HepG2 (cell line): ENCODE measurements at regions not wholly inside any gene's neighbourhood (a gene's known extent, or its start where the extent isn't known, plus 50 kb on each side); places are given as distances from the start of the nearest gene placed in this dataset.

ENCODE experiments used
- ATAC-seq: fragments of 200-7000 bp; cut with Tn5 transposase; 3 replicates; pipeline ENCODE4 v1.9.1; 2020; ENCODE audit warnings: mild to moderate bottlenecking, moderate library complexity
- BruUV-seq: library from RNA; stranded (reverse); fragments of 400-500 nt; replicated peaks from 2 replicates; lab custom pipeline; 2021; lab: Mats Ljungman, UMichigan
- CTCF ChIA-PET: fragments of 300-600 bp; formaldehyde crosslinking; extraction: SDS; loops from one replicate; lab custom pipeline; 2021; ENCODE audit warnings: low total read pairs, inconsistent platforms, low intra/inter-chr PET ratio; lab: Yijun Ruan, JAX
- POLR2A ChIA-PET: fragments of 350-600 bp; sonication (Branson Sonifier 250); formaldehyde crosslinking; loops from one replicate; lab custom pipeline; 2020; ENCODE audit warnings: antibody characterized with exemption, inconsistent platforms; lab: Yijun Ruan, JAX
- DNase-seq: peaks from one replicate; pipeline ENCODE4 v3.0.0-alpha.2; 2015; ENCODE audit warnings: low spot score
- FAIRE-seq: peaks from 3 replicates; lab custom pipeline; 2011; peaks lifted over from hg19 to GRCh38; lab: Jason Lieb, UNC
- H2AFZ ChIP-seq: one replicate; pipeline ENCODE4 v1.6.1; 2011; ENCODE audit warnings: low read length, inconsistent platforms
- H3K27ac ChIP-seq: fragments of 300-600 bp; 3 replicates; pipeline ENCODE4 v1.8.0; 2011; ENCODE audit warnings: mixed run types, mild to moderate bottlenecking, mixed read lengths, low read length, inconsistent platforms; ENCODE audit not compliant: insufficient read depth; ENCODE audit errors: extremely low read length
- H3K27me3 ChIP-seq, 2 experiments: fragments of 200-600 bp in 1 of 2; 2 replicates in 1 of 2; 3 replicates in 1 of 2; pipeline versions ENCODE4 v1.6.0 to v1.8.0; 2011; ENCODE audit warnings: low read length in 2 of 2, mild to moderate bottlenecking in 2 of 2, moderate library complexity in 2 of 2, inconsistent platforms in 1 of 2; ENCODE audit not compliant: insufficient read depth in 2 of 2, control insufficient read depth in 1 of 2
- H3K36me3 ChIP-seq, 2 experiments: fragments of 200-600 bp in 1 of 2; replicated peaks in 1 of 2; 2 replicates in 1 of 2; 3 replicates in 1 of 2; pipeline versions ENCODE4 v1.5.1 to v1.8.0; 2011; ENCODE audit warnings: low read length in 2 of 2, inconsistent platforms in 1 of 2; ENCODE audit not compliant: insufficient read depth in 2 of 2, control insufficient read depth in 1 of 2
- H3K4me1 ChIP-seq: 2 replicates; pipeline ENCODE4 v1.5.1; 2012; ENCODE audit warnings: low read length, inconsistent platforms; ENCODE audit not compliant: insufficient read depth
- H3K4me2 ChIP-seq: 2 replicates; pipeline ENCODE4 v1.6.0; 2011; ENCODE audit warnings: low read depth, low read length, inconsistent platforms
- H3K4me3 ChIP-seq, 3 experiments: fragments of 200-600 bp in 1 of 3; sonication (generic), shearing (Covaris generic) in 1 of 3; replicated peaks in 1 of 3; 2 replicates each; pipeline ENCODE4 v1.5.1; 2011 to 2016; ENCODE audit warnings: low read length in 3 of 3, inconsistent platforms in 2 of 3, low read depth in 2 of 3, mild to moderate bottlenecking in 2 of 3, control low read depth in 1 of 3, mixed read lengths in 1 of 3; ENCODE audit not compliant: insufficient read depth in 1 of 3
- H3K79me2 ChIP-seq: one replicate; pipeline ENCODE4 v1.6.1; 2011; ENCODE audit warnings: low read length, inconsistent platforms; ENCODE audit not compliant: insufficient read depth
- H3K9ac ChIP-seq: 2 replicates; pipeline ENCODE4 v1.6.0; 2011; ENCODE audit warnings: mild to moderate bottlenecking, low read depth, low read length, inconsistent platforms; ENCODE audit not compliant: insufficient read depth
- H3K9me3 ChIP-seq: 2 replicates; pipeline ENCODE4 v1.5.1; 2012; ENCODE audit warnings: mild to moderate bottlenecking, low read length
- H4K20me1 ChIP-seq: 2 replicates; pipeline ENCODE4 v1.6.0; 2011; ENCODE audit warnings: inconsistent platforms, mild to moderate bottlenecking, low read length, moderate library complexity; ENCODE audit not compliant: insufficient read depth
- EEA1 ChIP-seq: sonication (generic); formaldehyde crosslinking; IDR thresholded peaks from 2 replicates; pipeline ENCODE4 v1.5.1; 2020; ENCODE audit warnings: mild to moderate bottlenecking, missing genetic modification reagents, borderline replicate concordance
- GTF2F1 ChIP-seq: fragments of 150-350 bp; IDR thresholded peaks from 2 replicates; pipeline ENCODE4 v1.6.1; 2014; ENCODE audit warnings: low read length
- KDM5B ChIP-seq: sonication (generic); formaldehyde crosslinking; IDR thresholded peaks from 2 replicates; pipeline ENCODE4 v1.4.0; 2020; ENCODE audit warnings: missing genetic modification reagents, mild to moderate bottlenecking, borderline replicate concordance
- NCOA2 ChIP-seq: sonication (generic); formaldehyde crosslinking; IDR thresholded peaks from 2 replicates; pipeline ENCODE4 v1.8.0; 2022; ENCODE audit warnings: inconsistent platforms
- SRSF9 ChIP-seq: fragments of 200-400 bp; formaldehyde crosslinking; IDR thresholded peaks from 2 replicates; pipeline ENCODE4 v1.6.1; 2018; ENCODE audit warnings: borderline replicate concordance, mild to moderate bottlenecking, low read depth, low read length; ENCODE audit not compliant: insufficient read depth, poor library complexity, severe bottlenecking
- ZNF101 ChIP-seq: sonication (generic); formaldehyde crosslinking; IDR thresholded peaks from 2 replicates; pipeline ENCODE4 v1.4.0; 2020; ENCODE audit warnings: mild to moderate bottlenecking, low read depth, missing genetic modification reagents, borderline replicate concordance
- ZNF234 ChIP-seq: sonication (generic); formaldehyde crosslinking; conservative IDR thresholded peaks from 2 replicates; pipeline ENCODE4 v1.5.1; 2020; ENCODE audit warnings: mild to moderate bottlenecking, missing genetic modification reagents
- ZNF24 ChIP-seq: fragments of 450-650 bp; IDR thresholded peaks from 2 replicates; pipeline ENCODE4 v1.6.1; 2017; ENCODE audit warnings: antibody characterized with exemption, mild to moderate bottlenecking
- ZNF546 ChIP-seq: sonication (generic); formaldehyde crosslinking; conservative IDR thresholded peaks from 2 replicates; pipeline ENCODE4 v1.8.1; 2023; ENCODE audit warnings: mild to moderate bottlenecking, missing genetic modification reagents
- ZNF557 ChIP-seq: sonication (generic); formaldehyde crosslinking; IDR thresholded peaks from 2 replicates; pipeline ENCODE4 v1.4.0; 2020; ENCODE audit warnings: missing genetic modification reagents
- ZNF672 ChIP-seq: sonication (generic); formaldehyde crosslinking; IDR thresholded peaks from 2 replicates; pipeline ENCODE4 v1.8.1; 2022; ENCODE audit warnings: missing genetic modification reagents
- ZNF761 ChIP-seq: sonication (generic); formaldehyde crosslinking; conservative IDR thresholded peaks from 2 replicates; pipeline ENCODE4 v1.4.0; 2020; ENCODE audit warnings: mild to moderate bottlenecking, missing genetic modification reagents
- ZNF766 ChIP-seq: sonication (generic); formaldehyde crosslinking; IDR thresholded peaks from 2 replicates; pipeline ENCODE4 v1.5.0; 2020; ENCODE audit warnings: missing genetic modification reagents, borderline replicate concordance
- ZSCAN9 ChIP-seq: IDR thresholded peaks from 2 replicates; pipeline ENCODE4 v1.6.1; 2016; ENCODE audit warnings: borderline replicate concordance
- WGBS: methylation state at CpG from one replicate; pipeline ENCODE4 v1.1.6; 2017; ENCODE audit warnings: low lambda C conversion rate; 5-methylcytosine and 5-hydroxymethylcytosine counted together
- in situ Hi-C: cut with HindIII; loops from 2 replicates; pipeline ENCODE4 v1.10.0; 2017; ENCODE audit warnings: low pct_unique_long_range_greater_than_20kb; ENCODE audit not compliant: extremely low pct_ligation_motif_present
- intact Hi-C: fragments of 100-400 bp; cut with micrococcal nuclease; formaldehyde crosslinking; loops from one replicate; pipeline ENCODE4 v1.10.0; 2022; ENCODE audit not compliant: unreplicated experiment
- TF ChIP-seq, protein P1 (sequence below), 2 experiments: sonication (generic) in 1 of 2; formaldehyde crosslinking in 1 of 2; IDR thresholded peaks; 2 replicates each; pipeline versions ENCODE4 v1.4.0 to v1.6.1; 2016 to 2020; ENCODE audit warnings: borderline replicate concordance in 1 of 2, low read depth in 1 of 2, mild to moderate bottlenecking in 1 of 2, missing genetic modification reagents in 1 of 2
- TF ChIP-seq, protein P2 (sequence below): sonication (generic); formaldehyde crosslinking; IDR thresholded peaks from 2 replicates; pipeline ENCODE4 v1.4.0; 2020; ENCODE audit warnings: missing genetic modification reagents

DNA sequence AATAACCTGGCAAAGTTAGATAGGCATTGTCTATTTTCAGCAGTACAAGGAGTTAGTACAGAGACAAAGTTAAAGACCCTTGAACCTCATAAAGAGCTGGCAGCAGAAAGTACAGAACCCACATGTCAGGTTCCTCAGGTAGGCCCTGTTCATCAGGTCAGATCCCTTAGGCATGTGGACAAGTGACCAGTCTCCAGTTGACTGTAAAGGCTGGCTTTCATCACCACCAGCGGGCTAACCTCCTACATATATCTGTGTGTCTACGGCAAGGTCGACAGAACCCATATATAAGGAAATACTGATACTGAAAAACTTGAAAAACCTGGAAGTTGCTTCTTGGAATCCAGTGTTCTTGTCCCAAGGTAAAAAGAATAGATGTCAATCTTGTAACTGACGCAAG, 223.1 kb upstream of the SGK1 start:
- H3K4me3 ChIP-seq = no peak overlapping the region
- H4K20me1 ChIP-seq = no peaks in the 10 kb centered on the region
- no peaks in the 10 kb centered on the region for H3K9me3 ChIP-seq
- in situ Hi-C loops = no loop called here
- H3K4me2 ChIP-seq = no peak overlapping the region
- no peak overlapping the region for H3K27ac ChIP-seq
- H3K27me3 ChIP-seq = no peaks in the 10 kb centered on the region
- BruUV-seq = no TSS peak
- intact Hi-C loops = no loop called here
- WGBS = 82% methylated on average over 4 of the region's 4 CpGs
- no peak overlapping the region for H3K9ac ChIP-seq
- CTCF ChIA-PET = no interaction called here
- POLR2A ChIA-PET = no interaction called here
- FAIRE-seq (no peak), DNase-seq (no peak), ATAC-seq (no peak)
- H3K4me1 ChIP-seq = no peaks in the 10 kb centered on the region
- TF ChIP-seq ZNF557 (CRISPR knock-in tag) (no peak), EEA1 (CRISPR knock-in tag) (no peak), ZNF546 (CRISPR knock-in tag) (no peak), NCOA2 (no peak), ZNF672 (CRISPR knock-in tag) (no peak), ZNF234 (no peak), ZNF24 (no peak), ZNF101 (CRISPR knock-in tag) (no peak), ZNF766 (CRISPR knock-in tag) (no peak), ZNF761 (CRISPR knock-in tag) (no peak), SRSF9 (no peak), KDM5B (CRISPR knock-in tag) (no peak), GTF2F1 (no peak), ZSCAN9 (no peak)
- TF ChIP-seq, protein P1, sequence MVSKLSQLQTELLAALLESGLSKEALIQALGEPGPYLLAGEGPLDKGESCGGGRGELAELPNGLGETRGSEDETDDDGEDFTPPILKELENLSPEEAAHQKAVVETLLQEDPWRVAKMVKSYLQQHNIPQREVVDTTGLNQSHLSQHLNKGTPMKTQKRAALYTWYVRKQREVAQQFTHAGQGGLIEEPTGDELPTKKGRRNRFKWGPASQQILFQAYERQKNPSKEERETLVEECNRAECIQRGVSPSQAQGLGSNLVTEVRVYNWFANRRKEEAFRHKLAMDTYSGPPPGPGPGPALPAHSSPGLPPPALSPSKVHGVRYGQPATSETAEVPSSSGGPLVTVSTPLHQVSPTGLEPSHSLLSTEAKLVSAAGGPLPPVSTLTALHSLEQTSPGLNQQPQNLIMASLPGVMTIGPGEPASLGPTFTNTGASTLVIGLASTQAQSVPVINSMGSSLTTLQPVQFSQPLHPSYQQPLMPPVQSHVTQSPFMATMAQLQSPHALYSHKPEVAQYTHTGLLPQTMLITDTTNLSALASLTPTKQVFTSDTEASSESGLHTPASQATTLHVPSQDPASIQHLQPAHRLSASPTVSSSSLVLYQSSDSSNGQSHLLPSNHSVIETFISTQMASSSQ (IDR thresholded peaks at IDR 0.05; ENCODE audit: low read depth) = no peak
- TF ChIP-seq, protein P1 (CRISPR knock-in tag; IDR thresholded peaks at IDR 0.05; ENCODE audit: borderline replicate concordance) = no peak
- TF ChIP-seq, protein P2, sequence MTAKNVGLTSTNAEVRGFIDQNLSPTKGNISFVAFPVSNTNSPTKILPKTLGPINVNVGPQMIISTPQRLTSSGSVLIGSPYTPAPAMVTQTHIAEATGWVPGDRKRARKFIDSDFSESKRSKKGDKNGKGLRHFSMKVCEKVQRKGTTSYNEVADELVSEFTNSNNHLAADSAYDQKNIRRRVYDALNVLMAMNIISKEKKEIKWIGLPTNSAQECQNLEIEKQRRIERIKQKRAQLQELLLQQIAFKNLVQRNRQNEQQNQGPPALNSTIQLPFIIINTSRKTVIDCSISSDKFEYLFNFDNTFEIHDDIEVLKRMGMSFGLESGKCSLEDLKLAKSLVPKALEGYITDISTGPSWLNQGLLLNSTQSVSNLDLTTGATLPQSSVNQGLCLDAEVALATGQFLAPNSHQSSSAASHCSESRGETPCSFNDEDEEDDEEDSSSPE (CRISPR knock-in tag) = no peak
- H2AFZ ChIP-seq = no peak overlapping the region
- H3K79me2 ChIP-seq = no peaks in the 10 kb centered on the region
- H3K36me3 ChIP-seq = no peaks in the 10 kb centered on the region
